Natural killer cell (primary cell): ENCODE measurements at regions not wholly inside any gene's neighbourhood (a gene's known extent, or its start where the extent isn't known, plus 50 kb on each side); places are given as distances from the start of the nearest gene placed in this dataset.

Source experiments
- ATAC-seq, 3 donors: fragments of 150-1000 bp in 2 of 3; fragments of 200-7000 bp in 1 of 3; cut with Tn5 transposase; 1 replicate in 1 of 3; 2 replicates in 2 of 3; pipeline ENCODE4 v1.10.0; 2021; ENCODE audit warnings: mild to moderate bottlenecking in 2 of 3, moderate library complexity in 2 of 3
- DNase-seq, 2 donors: peaks; one replicate each; pipeline versions ENCODE4 v3.0.0 to v3.0.0-alpha.2; 2013 to 2021; ENCODE audit warnings: mixed read lengths in 1 of 2
- H3K27ac ChIP-seq: one replicate; pipeline ENCODE4 v1.5.1; 2013; ENCODE audit warnings: mild to moderate bottlenecking, low read length
- H3K27me3 ChIP-seq: one replicate; pipeline ENCODE4 v1.6.1; 2013; ENCODE audit warnings: low read length; ENCODE audit not compliant: control insufficient read depth, insufficient read depth
- H3K36me3 ChIP-seq: one replicate; pipeline ENCODE4 v1.6.1; 2013; ENCODE audit warnings: low read length; ENCODE audit not compliant: control insufficient read depth, insufficient read depth
- H3K4me1 ChIP-seq: one replicate; pipeline ENCODE4 v1.6.1; 2013; ENCODE audit warnings: low read length; ENCODE audit not compliant: control insufficient read depth, insufficient read depth
- H3K4me3 ChIP-seq: one replicate; pipeline ENCODE4 v1.5.1; 2013; ENCODE audit warnings: low read length
- H3K9me3 ChIP-seq: one replicate; pipeline ENCODE4 v1.6.1; 2013; ENCODE audit warnings: low read length; ENCODE audit not compliant: control insufficient read depth, insufficient read depth
- H3K27ac Mint-ChIP-seq, 2 donors: one replicate each; pipeline ENCODE4 v1.8.0; 2022; ENCODE audit warnings: mild to moderate bottlenecking in 2 of 2, mixed read lengths in 2 of 2, moderate library complexity in 1 of 2
- H3K27me3 Mint-ChIP-seq, 2 donors: one replicate each; pipeline ENCODE4 v1.8.0; 2022; ENCODE audit warnings: low read depth in 2 of 2, mixed read lengths in 2 of 2
- H3K36me3 Mint-ChIP-seq: one replicate; pipeline ENCODE4 v1.8.0; 2022; ENCODE audit warnings: mixed read lengths
- H3K4me1 Mint-ChIP-seq, 2 donors: one replicate each; pipeline ENCODE4 v1.8.0; 2022; ENCODE audit warnings: mixed read lengths in 2 of 2
- H3K4me3 Mint-ChIP-seq: one replicate; pipeline ENCODE4 v1.8.0; 2022; ENCODE audit warnings: mild to moderate bottlenecking, moderate library complexity, mixed read lengths
- H3K9me3 Mint-ChIP-seq, 2 donors: one replicate each; pipeline ENCODE4 v1.8.0; 2022; ENCODE audit warnings: mixed read lengths in 2 of 2
- WGBS: methylation state at CpG from one replicate; pipeline ENCODE4 v1.1.7; 2013; ENCODE audit warnings: missing lambda C conversion rate; ENCODE audit not compliant: insufficient coverage; 5-methylcytosine and 5-hydroxymethylcytosine counted together
- intact Hi-C: fragments of 100-400 bp; cut with micrococcal nuclease; formaldehyde crosslinking; loops from one replicate; pipeline ENCODE4 v1.14.2; 2022
- TF ChIP-seq, protein P1 (sequence below): fragments of 200-600 bp; IDR thresholded peaks from one replicate; pipeline ENCODE4 v1.8.0; 2022; ENCODE audit warnings: antibody characterized with exemption

DNA sequence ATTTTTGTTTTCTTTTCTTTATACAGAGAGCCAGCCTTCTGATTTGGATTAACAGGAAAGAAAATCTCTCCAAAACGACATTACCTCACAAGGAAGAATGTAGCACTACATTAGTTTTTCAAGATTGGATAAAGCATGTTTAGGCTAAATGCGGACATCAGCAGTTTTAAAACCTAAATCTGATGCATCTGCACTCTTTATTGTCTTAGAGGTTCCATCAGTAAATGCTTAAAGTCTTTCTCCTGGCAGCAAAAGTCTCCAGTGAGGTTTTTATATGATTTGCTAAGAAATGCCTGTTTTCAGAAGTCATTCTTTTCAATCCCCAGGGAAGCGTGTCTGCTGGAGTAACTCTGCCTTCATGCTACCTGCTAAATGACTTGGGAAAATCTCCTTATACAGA, 912.9 kb upstream of the INTU start:
- TF ChIP-seq, protein P1, sequence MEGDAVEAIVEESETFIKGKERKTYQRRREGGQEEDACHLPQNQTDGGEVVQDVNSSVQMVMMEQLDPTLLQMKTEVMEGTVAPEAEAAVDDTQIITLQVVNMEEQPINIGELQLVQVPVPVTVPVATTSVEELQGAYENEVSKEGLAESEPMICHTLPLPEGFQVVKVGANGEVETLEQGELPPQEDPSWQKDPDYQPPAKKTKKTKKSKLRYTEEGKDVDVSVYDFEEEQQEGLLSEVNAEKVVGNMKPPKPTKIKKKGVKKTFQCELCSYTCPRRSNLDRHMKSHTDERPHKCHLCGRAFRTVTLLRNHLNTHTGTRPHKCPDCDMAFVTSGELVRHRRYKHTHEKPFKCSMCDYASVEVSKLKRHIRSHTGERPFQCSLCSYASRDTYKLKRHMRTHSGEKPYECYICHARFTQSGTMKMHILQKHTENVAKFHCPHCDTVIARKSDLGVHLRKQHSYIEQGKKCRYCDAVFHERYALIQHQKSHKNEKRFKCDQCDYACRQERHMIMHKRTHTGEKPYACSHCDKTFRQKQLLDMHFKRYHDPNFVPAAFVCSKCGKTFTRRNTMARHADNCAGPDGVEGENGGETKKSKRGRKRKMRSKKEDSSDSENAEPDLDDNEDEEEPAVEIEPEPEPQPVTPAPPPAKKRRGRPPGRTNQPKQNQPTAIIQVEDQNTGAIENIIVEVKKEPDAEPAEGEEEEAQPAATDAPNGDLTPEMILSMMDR: no peak
- Histone ChIP-seq H3K9me3 (no peaks in the 10 kb centered on the region), H3K36me3 (no peaks in the 10 kb centered on the region), H3K27ac (no peak overlapping the region), H3K27me3 (no peaks in the 10 kb centered on the region), H3K4me3 (no peak overlapping the region), H3K4me1 (no peaks in the 10 kb centered on the region)
- no peak overlapping the region for H3K4me3 Mint-ChIP-seq
- no peaks in the 10 kb centered on the region for H3K27me3 Mint-ChIP-seq
- no peaks in the 10 kb centered on the region for H3K4me1 Mint-ChIP-seq
- peaks cover 4 to 27% of the 10 kb centered on the region in 2 donors for H3K9me3 Mint-ChIP-seq
- no peak overlapping the region for H3K27ac Mint-ChIP-seq
- intact Hi-C loops: no loop called here
- H3K36me3 Mint-ChIP-seq: no peaks in the 10 kb centered on the region
- DNase-seq (no peak), ATAC-seq (no peak)
- WGBS: 61% methylated on average over 2 of the region's 3 CpGs

DNA sequence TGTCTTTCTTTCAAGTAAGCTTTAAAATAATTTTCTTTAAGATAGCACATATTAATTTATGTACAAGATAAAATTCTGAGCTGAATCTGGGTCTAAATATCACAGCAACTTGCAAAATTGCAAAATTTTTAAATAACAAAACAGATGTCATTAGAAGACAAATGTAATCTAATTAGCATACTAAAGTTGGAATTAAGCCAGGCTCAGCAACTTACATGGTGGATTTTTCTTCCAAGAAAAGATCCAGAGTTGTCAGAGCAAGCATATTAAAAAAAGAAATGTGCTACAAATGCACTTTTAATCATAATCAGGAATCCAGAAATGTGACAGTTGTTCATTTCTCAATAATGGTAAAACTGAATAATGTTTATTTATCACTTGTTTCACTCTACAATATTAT, 906.9 kb upstream of the INTU start:
- no peak for DNase-seq
- no peaks in the 10 kb centered on the region for H3K9me3 ChIP-seq
- H3K36me3 ChIP-seq: no peaks in the 10 kb centered on the region
- H3K27ac Mint-ChIP-seq: no peak overlapping the region
- no peaks in the 10 kb centered on the region for H3K4me1 ChIP-seq
- H3K27me3 ChIP-seq: no peaks in the 10 kb centered on the region
- H3K4me1 Mint-ChIP-seq: no peaks in the 10 kb centered on the region
- H3K9me3 Mint-ChIP-seq: peaks cover 6 to 15% of the 10 kb centered on the region in 2 donors
- TF ChIP-seq, protein P1: no peak
- intact Hi-C loops: no loop called here
- no peaks in the 10 kb centered on the region for H3K36me3 Mint-ChIP-seq
- no peak overlapping the region for H3K27ac ChIP-seq
- no peak overlapping the region for H3K4me3 Mint-ChIP-seq
- H3K27me3 Mint-ChIP-seq: no peaks in the 10 kb centered on the region
- ATAC-seq: no peak
- no peak overlapping the region for H3K4me3 ChIP-seq

DNA sequence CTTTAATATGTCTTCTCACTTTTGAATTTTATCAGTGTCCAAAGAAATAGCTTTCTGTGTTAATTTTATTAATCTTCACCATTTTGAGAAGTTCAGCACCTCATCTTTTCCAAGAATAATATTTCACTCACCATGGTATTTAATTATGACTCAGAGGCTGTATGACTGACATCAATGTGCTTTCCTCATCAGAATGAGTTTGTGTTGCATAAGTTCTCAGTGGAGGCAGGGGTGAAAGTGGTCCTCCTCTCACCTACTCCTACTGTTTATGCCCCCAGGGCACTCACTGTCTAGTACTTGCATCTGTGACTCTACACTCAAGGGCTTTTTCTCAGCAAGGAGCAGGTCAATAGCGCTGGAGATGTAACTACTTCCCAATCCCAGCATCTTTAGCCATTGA, 905.3 kb upstream of the INTU start:
- H3K27ac ChIP-seq: no peak overlapping the region
- no peak for ATAC-seq
- Mint-ChIP-seq H3K27me3 (no peaks in the 10 kb centered on the region), H3K36me3 (no peaks in the 10 kb centered on the region), H3K4me1 (no peaks in the 10 kb centered on the region), H3K9me3 (peaks cover 8 to 18% of the 10 kb centered on the region in 2 donors), H3K4me3 (no peak overlapping the region), H3K27ac (no peak overlapping the region)
- intact Hi-C loops: no loop called here
- TF ChIP-seq, protein P1: no peak
- H3K4me1 ChIP-seq: no peaks in the 10 kb centered on the region
- H3K4me3 ChIP-seq: no peak overlapping the region
- no peaks in the 10 kb centered on the region for H3K36me3 ChIP-seq
- 75% methylated on average over 1 of the region's 1 CpG for WGBS
- H3K9me3 ChIP-seq: no peaks in the 10 kb centered on the region
- no peaks in the 10 kb centered on the region for H3K27me3 ChIP-seq
- no peak for DNase-seq

DNA sequence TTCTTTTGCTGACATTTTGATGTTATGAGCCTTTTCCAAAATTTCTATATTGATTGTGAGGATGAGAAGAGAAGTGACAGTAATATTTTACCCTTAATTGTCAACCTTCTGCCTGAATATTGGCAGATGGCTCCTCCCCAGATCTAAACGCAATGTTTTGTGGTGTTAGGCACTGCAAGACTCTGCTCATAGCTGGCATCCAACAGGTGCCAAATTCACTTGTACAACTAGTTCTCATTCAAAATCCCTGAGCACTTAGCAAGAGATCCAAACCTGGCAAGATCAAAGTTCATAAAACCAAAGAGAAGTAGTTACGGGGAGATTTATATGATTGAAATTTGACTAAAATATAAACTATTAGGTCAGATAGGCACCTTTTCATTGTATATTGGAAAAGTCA, 901.7 kb upstream of the INTU start:
- no peak for DNase-seq
- H3K27me3 ChIP-seq: no peaks in the 10 kb centered on the region
- WGBS: 92% methylated on average over 1 of the region's 2 CpGs
- TF ChIP-seq, protein P1: no peak
- Mint-ChIP-seq H3K27ac (no peak overlapping the region), H3K9me3 (peaks cover 9 to 13% of the 10 kb centered on the region in 2 donors), H3K4me1 (no peaks in the 10 kb centered on the region), H3K4me3 (no peak overlapping the region), H3K36me3 (no peaks in the 10 kb centered on the region), H3K27me3 (no peaks in the 10 kb centered on the region)
- no peak overlapping the region for H3K4me3 ChIP-seq
- no peak for ATAC-seq
- H3K36me3 ChIP-seq: no peaks in the 10 kb centered on the region
- intact Hi-C loops: no loop called here
- H3K4me1 ChIP-seq: no peaks in the 10 kb centered on the region
- no peak overlapping the region for H3K27ac ChIP-seq
- no peaks in the 10 kb centered on the region for H3K9me3 ChIP-seq
